Muscle of leg (tissue), 3 donors: ENCODE measurements at regions not wholly inside any gene's neighbourhood (a gene's known extent, or its start where the extent isn't known, plus 50 kb on each side); places are given as distances from the start of the nearest gene placed in this dataset.

Experiments
- DNase-seq: peaks from one replicate; pipeline ENCODE4 v3.0.0; 2013
- H3K27ac ChIP-seq: one replicate; pipeline ENCODE4 v1.5.1; 2013; ENCODE audit warnings: mild to moderate bottlenecking, low read length, control low read depth
- H3K27me3 ChIP-seq: one replicate; pipeline ENCODE4 v1.6.1; 2013; ENCODE audit warnings: low read length; ENCODE audit not compliant: control insufficient read depth, insufficient read depth
- H3K36me3 ChIP-seq: one replicate; pipeline ENCODE4 v1.6.1; 2013; ENCODE audit warnings: low read length; ENCODE audit not compliant: control insufficient read depth, insufficient read depth
- H3K4me1 ChIP-seq: one replicate; pipeline ENCODE4 v1.6.1; 2013; ENCODE audit warnings: low read length; ENCODE audit not compliant: control insufficient read depth, insufficient read depth
- H3K4me3 ChIP-seq: one replicate; pipeline ENCODE4 v1.5.1; 2013; ENCODE audit warnings: low read length, control low read depth
- H3K9me3 ChIP-seq: replicated peaks from 2 replicates; pipeline ENCODE4 v1.6.1; 2013; ENCODE audit warnings: low read depth, low read length; ENCODE audit not compliant: control insufficient read depth
- WGBS: methylation state at CpG from one replicate; pipeline ENCODE4 v1.1.5; 2013; ENCODE audit warnings: missing lambda C conversion rate; ENCODE audit not compliant: insufficient coverage; 5-methylcytosine and 5-hydroxymethylcytosine counted together

DNA sequence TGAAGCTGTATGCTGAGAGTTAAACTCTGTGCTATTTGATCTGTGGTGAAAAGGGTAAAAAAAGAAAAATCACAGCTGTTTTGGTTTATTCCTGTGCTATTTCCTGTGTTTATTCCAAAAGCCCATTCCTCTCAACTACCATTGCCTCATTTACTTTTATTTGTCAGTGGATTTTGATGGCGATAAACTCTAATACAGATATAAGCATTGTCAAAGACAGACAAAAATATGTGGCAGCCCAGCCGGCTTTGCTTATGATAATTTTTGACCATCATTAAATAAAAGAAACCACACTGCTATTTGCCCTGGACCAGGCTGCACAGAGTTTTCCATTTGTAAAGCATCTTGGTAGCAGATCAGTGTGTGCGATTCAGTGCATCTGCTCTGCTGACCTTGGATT lies 473.6 kb upstream of the ASIC2 start:
- Histone ChIP-seq H3K4me1 (no peaks in the 10 kb centered on the region), H3K9me3 (no peaks in the 10 kb centered on the region), H3K4me3 (no peak overlapping the region), H3K36me3 (no peaks in the 10 kb centered on the region), H3K27me3 (no peaks in the 10 kb centered on the region), H3K27ac (no peak overlapping the region)
- DNase-seq: no peak
- WGBS: 23% methylated on average over 1 of the region's 3 CpGs

DNA sequence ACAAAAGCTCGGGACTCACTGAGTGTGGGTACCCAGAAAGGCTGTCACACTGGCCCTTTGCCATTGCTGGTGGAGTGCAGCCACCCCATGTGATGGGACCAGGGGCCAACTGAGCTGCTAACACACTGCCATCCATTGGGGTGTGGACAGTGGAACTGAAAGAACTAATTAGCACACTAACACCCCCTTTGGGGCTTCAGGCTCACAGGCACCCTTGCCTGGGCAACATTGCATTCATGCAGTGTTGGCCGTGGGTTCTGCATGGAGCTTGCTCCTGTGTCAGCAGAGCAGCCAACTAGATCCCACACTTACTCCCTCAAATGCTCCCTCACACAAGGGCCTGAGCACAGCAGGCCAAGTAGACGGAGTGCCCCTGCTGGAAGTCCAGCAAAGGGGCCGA lies 476.0 kb upstream of the ASIC2 start:
- WGBS: 67% methylated on average over 2 of the region's 4 CpGs
- Histone ChIP-seq H3K9me3 (no peaks in the 10 kb centered on the region), H3K27ac (no peak overlapping the region), H3K4me3 (no peak overlapping the region), H3K36me3 (no peaks in the 10 kb centered on the region), H3K27me3 (no peaks in the 10 kb centered on the region), H3K4me1 (no peaks in the 10 kb centered on the region)
- no peak for DNase-seq

DNA sequence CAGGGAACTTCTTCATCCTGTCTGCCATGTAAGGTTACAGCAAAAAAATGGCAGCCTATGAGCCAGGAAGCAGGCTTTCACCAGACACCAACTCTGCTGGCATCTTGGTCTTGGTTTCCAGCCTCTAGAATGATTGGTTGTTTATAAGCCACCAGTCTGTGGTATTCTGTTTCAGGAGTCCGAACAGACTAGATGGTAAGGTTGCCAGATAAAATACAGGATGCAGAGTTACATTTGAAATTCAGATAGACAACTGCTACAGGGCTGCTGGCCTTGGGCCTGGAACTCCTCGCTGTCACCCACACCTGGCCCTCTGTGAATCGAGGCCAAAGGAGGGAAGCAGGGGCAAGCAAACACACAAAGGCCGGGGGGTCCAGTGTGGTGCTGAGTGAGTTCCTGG lies 478.8 kb upstream of the CCL2 start:
- peaks cover 7% of the 10 kb centered on the region for H3K27me3 ChIP-seq
- DNase-seq: no peak
- WGBS: 72% methylated on average over 4 of the region's 4 CpGs

GRCh38 chr17:33776903-33777302 lies 478.2 kb upstream of the CCL2 start:
- 82% methylated on average over 8 of the region's 9 CpGs for WGBS
- H3K27me3 ChIP-seq: peaks cover 7% of the 10 kb centered on the region
- no peak overlapping the region for H3K27ac ChIP-seq
- H3K9me3 ChIP-seq: no peaks in the 10 kb centered on the region
- no peak for DNase-seq
- H3K4me1 ChIP-seq: no peaks in the 10 kb centered on the region
- H3K36me3 ChIP-seq: no peaks in the 10 kb centered on the region
- H3K4me3 ChIP-seq: no peak overlapping the region

More for the DNA sequence above, 478.8 kb upstream of the CCL2 start:
- no peaks in the 10 kb centered on the region for H3K36me3 ChIP-seq
- H3K4me3 ChIP-seq: no peak overlapping the region
- no peaks in the 10 kb centered on the region for H3K4me1 ChIP-seq
- H3K9me3 ChIP-seq: no peaks in the 10 kb centered on the region
- no peak overlapping the region for H3K27ac ChIP-seq

DNA sequence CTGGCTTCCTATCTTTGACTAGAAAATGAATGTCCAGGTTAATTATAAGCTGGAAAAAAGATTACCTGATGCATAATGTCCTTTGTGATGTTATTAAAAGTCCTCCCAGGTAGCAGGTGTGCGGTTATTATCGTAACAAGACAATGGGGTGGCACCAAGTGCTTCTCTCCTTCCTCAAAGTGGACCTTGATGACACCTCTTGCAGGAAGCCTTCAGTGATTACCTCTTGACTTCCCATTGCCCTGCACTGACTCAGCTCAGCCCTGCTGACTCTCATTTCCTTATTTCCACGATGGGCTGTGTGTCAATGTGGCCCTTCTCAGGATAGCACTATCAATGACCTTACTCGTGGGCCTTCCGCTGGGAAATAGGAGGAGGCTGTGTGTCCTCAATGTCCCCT lies 477.4 kb upstream of the CCL2 start:
- H3K27me3 ChIP-seq: peaks cover 7% of the 10 kb centered on the region
- no peak overlapping the region for H3K27ac ChIP-seq
- no peak overlapping the region for H3K4me3 ChIP-seq
- no peaks in the 10 kb centered on the region for H3K4me1 ChIP-seq
- 92% methylated on average over 2 of the region's 5 CpGs for WGBS
- no peak for DNase-seq
- H3K9me3 ChIP-seq: no peaks in the 10 kb centered on the region
- no peaks in the 10 kb centered on the region for H3K36me3 ChIP-seq

- Histone ChIP-seq H3K4me1 (no peaks in the 10 kb centered on the region), H3K27ac (no peak overlapping the region), H3K9me3 (no peaks in the 10 kb centered on the region), H3K27me3 (peaks cover 7% of the 10 kb centered on the region), H3K36me3 (no peaks in the 10 kb centered on the region), H3K4me3 (no peak overlapping the region)
- DNase-seq: no peak
- no CpG with 5 or more reads among the region's 7 CpGs for WGBS
Observed at GRCh38 chr17:33778505-33779233, 476.4 kb upstream of the CCL2 start.

DNA sequence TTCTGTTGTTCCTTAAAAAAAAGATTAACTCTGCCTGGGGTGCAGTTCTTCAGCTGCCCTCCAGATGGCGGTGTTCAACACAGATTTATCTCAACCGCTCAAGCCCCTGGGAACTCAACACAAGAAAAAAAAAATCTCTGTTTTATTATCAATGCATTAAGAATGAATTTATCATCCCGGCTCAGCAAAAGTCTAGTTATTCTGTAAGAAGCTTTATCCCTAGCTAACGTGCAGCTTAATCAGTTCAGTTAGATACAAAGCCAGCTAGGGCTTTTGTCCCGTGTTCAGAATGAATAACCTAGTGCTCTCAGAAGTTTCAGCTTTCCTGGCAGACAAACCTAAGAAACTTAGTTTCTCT lies 475.9 kb upstream of the CCL2 start:
- H3K9me3 ChIP-seq: no peaks in the 10 kb centered on the region

DNA sequence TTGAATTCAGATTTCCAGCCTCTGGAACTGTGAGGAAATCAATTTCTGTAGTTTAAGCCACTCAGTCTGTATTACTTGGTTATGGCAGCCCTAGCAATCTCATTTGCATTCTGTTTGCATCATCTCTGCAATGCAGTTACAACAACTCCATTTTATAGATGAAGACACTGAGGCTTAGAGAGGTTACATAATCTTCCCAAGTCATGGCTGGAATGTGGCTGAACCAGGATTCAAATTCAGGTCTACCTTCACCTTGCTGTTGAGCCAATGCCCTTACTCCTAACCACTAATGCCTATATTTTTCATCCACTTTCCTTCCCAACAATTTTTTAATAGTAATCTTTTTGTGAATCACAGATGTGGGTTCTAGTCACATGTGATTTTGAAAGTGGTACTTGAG lies 469.8 kb upstream of the CCL2 start:
- Histone ChIP-seq H3K27me3 (peaks cover 5% of the 10 kb centered on the region), H3K9me3 (no peaks in the 10 kb centered on the region), H3K4me1 (no peaks in the 10 kb centered on the region), H3K4me3 (no peak overlapping the region), H3K36me3 (no peaks in the 10 kb centered on the region), H3K27ac (no peak overlapping the region)
- no peak for DNase-seq

More for the DNA sequence above, 475.9 kb upstream of the CCL2 start:
- Histone ChIP-seq H3K27ac (no peak overlapping the region), H3K4me1 (no peaks in the 10 kb centered on the region), H3K36me3 (no peaks in the 10 kb centered on the region), H3K27me3 (peaks cover 7% of the 10 kb centered on the region), H3K4me3 (no peak overlapping the region)
- 10% methylated on average over 2 of the region's 5 CpGs for WGBS
- DNase-seq: peak; percentile 66

GRCh38 chr17:33786478-33786877 lies 468.6 kb upstream of the CCL2 start:
- Histone ChIP-seq H3K36me3 (no peaks in the 10 kb centered on the region), H3K27ac (no peak overlapping the region), H3K9me3 (no peaks in the 10 kb centered on the region), H3K4me3 (no peak overlapping the region), H3K4me1 (no peaks in the 10 kb centered on the region), H3K27me3 (peaks cover 3% of the 10 kb centered on the region)
- peak; percentile 5 for DNase-seq
- WGBS: no CpG with 5 or more reads among the region's 1 CpG

GRCh38 chr17:33789658-33790057 lies 465.4 kb upstream of the CCL2 start:
- Histone ChIP-seq H3K4me1 (no peaks in the 10 kb centered on the region), H3K27ac (no peak overlapping the region), H3K9me3 (no peaks in the 10 kb centered on the region), H3K27me3 (peaks cover 3% of the 10 kb centered on the region), H3K36me3 (no peaks in the 10 kb centered on the region), H3K4me3 (no peak overlapping the region)
- no peak for DNase-seq
- 80% methylated on average over 1 of the region's 2 CpGs for WGBS

DNA sequence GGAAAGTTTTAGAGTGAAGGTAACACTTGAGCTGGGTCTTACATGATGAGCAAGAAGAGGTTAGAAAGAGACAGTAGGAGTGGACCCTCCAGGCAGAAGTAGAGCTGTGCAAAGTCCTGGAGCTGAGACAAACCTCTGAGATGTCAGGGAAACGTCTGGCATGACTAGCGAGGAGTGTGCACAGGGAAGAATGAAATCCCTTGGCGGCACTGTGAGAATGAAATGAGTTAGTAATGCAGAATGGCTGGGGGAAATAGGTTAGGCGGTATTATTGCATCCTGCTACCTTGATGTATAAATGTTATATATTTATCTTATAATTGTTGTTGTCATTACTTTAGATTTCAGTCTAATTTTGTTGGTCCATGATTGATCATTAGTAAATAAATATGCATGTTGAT lies 457.9 kb upstream of the CCL2 start:
- H3K36me3 ChIP-seq: no peaks in the 10 kb centered on the region
- H3K4me3 ChIP-seq: no peak overlapping the region
- H3K4me1 ChIP-seq: no peaks in the 10 kb centered on the region
- no peaks in the 10 kb centered on the region for H3K27me3 ChIP-seq
- H3K27ac ChIP-seq: no peak overlapping the region
- WGBS: 41% methylated on average over 3 of the region's 4 CpGs
- H3K9me3 ChIP-seq: no peaks in the 10 kb centered on the region
- no peak for DNase-seq
